ENCODE measurements at regions not wholly inside any gene's neighbourhood (a gene's known extent, or its start where the extent isn't known, plus 50 kb on each side); places are given as distances from the start of the nearest gene placed in this dataset.
A peak's percentile ranks its signal among the peaks of the same experiment; 100 is the strongest.

GRCh38 chr6:105873211-105873704, 212.9 kb upstream of the PRDM1 start:
- H3K4me3 ChIP-seq, result no peak overlapping the region
- H3K4me1 ChIP-seq, result peaks cover 19% of the 10 kb centered on the region
- no peaks in the 10 kb centered on the region for H3K36me3 ChIP-seq
- no peak overlapping the region for H3K27ac ChIP-seq
- TF ChIP-seq CTCF (IDR thresholded peaks at IDR 0.05), result no peak
- no peaks in the 10 kb centered on the region for H3K27me3 ChIP-seq (ENCODE audit: low read depth)
- DNase-seq (no peak), ATAC-seq (no peak)
- no peaks in the 10 kb centered on the region for H3K9me3 ChIP-seq
- intact Hi-C loops (cut with DNase I), result no loop called here

- peak; percentile 46 to 69 for ATAC-seq
Observed at GRCh38 chr6:105872249-105872648, 213.9 kb upstream of the PRDM1 start.

GRCh38 chr6:105871542-105871941, 214.6 kb upstream of the PRDM1 start:
- Histone ChIP-seq H3K4me3 (no peak overlapping the region), H3K4me1 (peaks cover 19% of the 10 kb centered on the region), H3K27me3 (ENCODE audit: low read depth) (no peaks in the 10 kb centered on the region), H3K36me3 (no peaks in the 10 kb centered on the region), H3K27ac (no peak overlapping the region), H3K9me3 (no peaks in the 10 kb centered on the region)
- ATAC-seq, result no peak
- TF ChIP-seq CTCF (IDR thresholded peaks at IDR 0.05), result no peak
- intact Hi-C loops (cut with DNase I), result no loop called here
- no peak for DNase-seq

More at GRCh38 chr6:105872249-105872648, 213.9 kb upstream of the PRDM1 start:
- Histone ChIP-seq H3K9me3 (no peaks in the 10 kb centered on the region), H3K4me3 (no peak overlapping the region), H3K36me3 (no peaks in the 10 kb centered on the region), H3K4me1 (peaks cover 19% of the 10 kb centered on the region), H3K27ac (no peak overlapping the region), H3K27me3 (ENCODE audit: low read depth) (no peaks in the 10 kb centered on the region)
- TF ChIP-seq CTCF (IDR thresholded peaks at IDR 0.05), result no peak
- DNase-seq, result peak; percentile 54
- intact Hi-C loops (cut with DNase I), result no loop called here

- H3K4me3 ChIP-seq, result no peak overlapping the region
- no peak overlapping the region for H3K27ac ChIP-seq
- intact Hi-C loops (cut with DNase I), result no loop called here
- no peaks in the 10 kb centered on the region for H3K27me3 ChIP-seq (ENCODE audit: low read depth)
- peaks cover 14% of the 10 kb centered on the region for H3K4me1 ChIP-seq
- DNase-seq (no peak), ATAC-seq (no peak)
- TF ChIP-seq CTCF (IDR thresholded peaks at IDR 0.05), result no peak
- no peaks in the 10 kb centered on the region for H3K9me3 ChIP-seq
- no peaks in the 10 kb centered on the region for H3K36me3 ChIP-seq
Observed at GRCh38 chr6:105869835-105870440, 216.2 kb upstream of the PRDM1 start.

- no peak for ATAC-seq
- H3K9me3 ChIP-seq, result no peaks in the 10 kb centered on the region
- no peak overlapping the region for H3K27ac ChIP-seq
- no peaks in the 10 kb centered on the region for H3K27me3 ChIP-seq (ENCODE audit: low read depth)
- peaks cover 14% of the 10 kb centered on the region for H3K4me1 ChIP-seq
- no peak for DNase-seq
- no peaks in the 10 kb centered on the region for H3K36me3 ChIP-seq
- TF ChIP-seq CTCF (IDR thresholded peaks at IDR 0.05), result no peak
- no peak overlapping the region for H3K4me3 ChIP-seq
- intact Hi-C loops (cut with DNase I), result no loop called here
Observed at GRCh38 chr6:105868823-105869460, 217.2 kb upstream of the PRDM1 start.

All from lower lobe of right lung (tissue), 2 donors.